ENCODE measurements at regions not wholly inside any gene's neighbourhood (a gene's known extent, or its start where the extent isn't known, plus 50 kb on each side); places are given as distances from the start of the nearest gene placed in this dataset.

GRCh38 chr12:115103884-115104883, 420.2 kb upstream of the TBX3 start:
- no peaks in the 10 kb centered on the region for H3K4me1 ChIP-seq (ENCODE audit: insufficient read depth, insufficient read length)
- no peak overlapping the region for H3K9ac ChIP-seq (ENCODE audit: insufficient read length, low read depth)
- no peak for DNase-seq (ENCODE audit: low read depth, low spot score)
- H3K36me3 ChIP-seq (ENCODE audit: insufficient read depth, insufficient read length, low read length), result no peaks in the 10 kb centered on the region
- H3K4me3 ChIP-seq (ENCODE audit: insufficient read length, low read depth), result no peak overlapping the region
- no peaks in the 10 kb centered on the region for H3K9me3 ChIP-seq (ENCODE audit: insufficient read depth, low read length)
- TF ChIP-seq YY1 (IDR thresholded peaks at IDR 0.05; ENCODE audit: insufficient read depth, insufficient read length), result no peak
- TF ChIP-seq SUZ12 (IDR thresholded peaks at IDR 0.05; ENCODE audit: extremely low read depth, insufficient read depth, insufficient read length), result no peak
- TF ChIP-seq ZNF274 (IDR thresholded peaks at IDR 0.05; ENCODE audit: low read depth, low read length), result no peak
- H3K27me3 ChIP-seq (ENCODE audit: insufficient read depth, insufficient read length), result no peaks in the 10 kb centered on the region

DNA sequence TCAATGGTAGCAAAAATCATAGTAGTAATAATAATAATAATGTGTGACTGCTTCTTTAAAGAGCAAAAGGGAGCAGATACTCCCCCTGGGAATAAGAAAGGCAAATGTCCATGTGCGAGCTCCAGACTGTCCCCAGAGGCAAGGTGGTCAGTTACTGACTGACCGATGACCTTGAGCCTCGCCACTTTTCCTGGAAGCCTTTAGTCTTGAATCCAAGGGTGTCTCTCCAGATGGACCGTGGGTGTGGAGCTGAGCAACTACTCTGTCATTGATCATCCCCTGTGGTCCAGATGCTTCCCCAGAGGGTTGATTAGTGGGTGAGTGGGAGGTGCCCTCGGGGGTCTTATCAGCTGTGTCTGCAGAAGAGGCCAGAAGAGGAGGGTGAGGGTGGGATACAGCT, 418.5 kb upstream of the TBX3 start:
- no peak overlapping the region for H3K9ac ChIP-seq (ENCODE audit: insufficient read length, low read depth)
- no peaks in the 10 kb centered on the region for H3K36me3 ChIP-seq (ENCODE audit: insufficient read depth, insufficient read length, low read length)
- TF ChIP-seq SUZ12 (IDR thresholded peaks at IDR 0.05; ENCODE audit: extremely low read depth, insufficient read depth, insufficient read length), result no peak
- no peak for TF ChIP-seq ZNF274 (IDR thresholded peaks at IDR 0.05; ENCODE audit: low read depth, low read length)
- no peak for TF ChIP-seq YY1 (IDR thresholded peaks at IDR 0.05; ENCODE audit: insufficient read depth, insufficient read length)
- DNase-seq (ENCODE audit: low read depth, low spot score), result no peak
- H3K4me3 ChIP-seq (ENCODE audit: insufficient read length, low read depth), result no peak overlapping the region
- no peaks in the 10 kb centered on the region for H3K9me3 ChIP-seq (ENCODE audit: insufficient read depth, low read length)
- H3K27me3 ChIP-seq (ENCODE audit: insufficient read depth, insufficient read length), result no peaks in the 10 kb centered on the region
- no peaks in the 10 kb centered on the region for H3K4me1 ChIP-seq (ENCODE audit: insufficient read depth, insufficient read length)

DNA sequence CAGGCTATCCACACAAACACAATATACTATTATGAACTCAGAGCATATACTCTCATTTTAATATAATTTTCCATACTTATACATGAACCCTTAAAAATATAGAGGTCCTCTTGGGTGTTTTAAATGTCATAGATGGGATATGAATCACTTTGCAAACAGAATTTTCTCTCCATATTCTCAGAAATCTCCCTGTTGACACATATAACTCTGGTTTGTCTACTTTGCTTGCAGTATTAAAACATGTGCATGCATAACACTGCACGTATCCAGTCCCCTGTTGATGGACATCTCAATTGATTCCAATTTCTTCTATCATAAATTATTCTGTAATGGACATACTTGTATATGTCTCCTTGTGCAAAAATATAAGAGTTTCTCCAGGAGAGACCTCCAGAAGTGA, 417.5 kb upstream of the TBX3 start:
- Histone ChIP-seq H3K27me3 (ENCODE audit: insufficient read depth, insufficient read length) (no peaks in the 10 kb centered on the region), H3K4me3 (ENCODE audit: insufficient read length, low read depth) (no peak overlapping the region), H3K9me3 (ENCODE audit: insufficient read depth, low read length) (no peaks in the 10 kb centered on the region), H3K9ac (ENCODE audit: insufficient read length, low read depth) (no peak overlapping the region), H3K4me1 (ENCODE audit: insufficient read depth, insufficient read length) (no peaks in the 10 kb centered on the region), H3K36me3 (ENCODE audit: insufficient read depth, insufficient read length, low read length) (no peaks in the 10 kb centered on the region)
- TF ChIP-seq SUZ12 (IDR thresholded peaks at IDR 0.05; ENCODE audit: extremely low read depth, insufficient read depth, insufficient read length), result no peak
- DNase-seq (ENCODE audit: low read depth, low spot score), result no peak

DNA sequence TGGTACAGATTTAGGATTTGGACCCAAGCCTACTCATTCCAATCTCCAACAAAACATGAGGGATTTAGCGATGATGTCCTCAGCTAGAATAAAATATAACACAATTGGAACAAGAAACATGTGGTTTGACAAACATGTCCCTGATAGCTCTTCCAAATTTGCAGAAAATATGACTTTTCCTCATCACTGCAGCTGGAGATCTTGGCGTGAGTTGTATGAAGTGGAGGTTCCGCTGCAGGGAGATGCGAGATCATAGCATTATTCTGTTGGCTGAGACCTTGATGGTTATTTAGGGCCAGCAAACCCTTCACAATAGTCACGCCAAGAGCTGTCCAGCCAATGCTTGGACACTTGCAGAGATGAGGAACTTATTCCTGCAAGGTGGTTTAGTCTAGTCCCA, 413.4 kb upstream of the TBX3 start:
- no peak for TF ChIP-seq SUZ12 (IDR thresholded peaks at IDR 0.05; ENCODE audit: extremely low read depth, insufficient read depth, insufficient read length)
- no peak for TF ChIP-seq ZNF274 (IDR thresholded peaks at IDR 0.05; ENCODE audit: low read depth, low read length)
- TF ChIP-seq YY1 (IDR thresholded peaks at IDR 0.05; ENCODE audit: insufficient read depth, insufficient read length), result no peak
- no peaks in the 10 kb centered on the region for H3K4me1 ChIP-seq (ENCODE audit: insufficient read depth, insufficient read length)
- H3K9me3 ChIP-seq (ENCODE audit: insufficient read depth, low read length), result no peaks in the 10 kb centered on the region
- no peaks in the 10 kb centered on the region for H3K27me3 ChIP-seq (ENCODE audit: insufficient read depth, insufficient read length)
- no peaks in the 10 kb centered on the region for H3K36me3 ChIP-seq (ENCODE audit: insufficient read depth, insufficient read length, low read length)
- no peak overlapping the region for H3K9ac ChIP-seq (ENCODE audit: insufficient read length, low read depth)
- DNase-seq (ENCODE audit: low read depth, low spot score), result no peak
- H3K4me3 ChIP-seq (ENCODE audit: insufficient read length, low read depth), result no peak overlapping the region

DNA sequence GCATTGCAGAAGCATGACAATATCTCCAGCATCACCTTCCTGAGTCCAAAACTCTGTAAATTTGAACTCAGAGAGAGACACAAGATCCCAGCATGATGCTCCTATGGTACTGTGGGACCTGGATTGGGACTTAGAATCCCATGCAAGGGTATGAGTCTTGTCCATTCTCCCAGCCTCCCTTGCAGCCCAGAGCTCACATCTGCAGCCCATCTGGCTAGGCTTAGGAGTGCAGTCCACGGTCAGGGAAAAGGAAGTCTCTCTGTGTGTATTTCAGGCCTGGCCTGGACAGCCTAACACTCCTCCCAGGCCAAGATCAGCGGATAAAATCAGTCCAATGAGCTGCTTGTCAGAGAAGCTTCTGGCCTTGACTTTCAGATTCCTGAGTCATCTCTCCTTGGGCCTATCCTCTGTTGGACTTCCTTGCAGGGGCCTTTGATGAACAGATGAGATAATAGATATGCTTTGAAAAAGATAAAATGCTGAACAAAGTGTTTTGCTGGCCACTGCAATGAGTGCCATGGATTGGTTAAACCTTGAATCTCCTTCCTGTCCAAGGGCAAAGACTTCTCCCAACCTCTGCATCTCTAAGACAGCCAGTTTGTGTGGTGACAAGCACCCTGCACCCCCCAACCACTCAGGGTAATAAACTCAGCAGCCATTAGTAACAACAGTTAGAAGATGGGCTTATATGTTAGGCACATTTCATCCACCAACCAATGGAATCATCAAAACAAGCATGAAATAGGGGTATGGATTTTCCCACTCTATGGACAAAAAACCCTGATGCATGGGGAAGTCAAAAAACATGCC, 412.8 kb upstream of the TBX3 start:
- TF ChIP-seq YY1 (IDR thresholded peaks at IDR 0.05; ENCODE audit: insufficient read depth, insufficient read length), result no peak
- no peak for TF ChIP-seq ZNF274 (IDR thresholded peaks at IDR 0.05; ENCODE audit: low read depth, low read length)
- no peak for TF ChIP-seq SUZ12 (IDR thresholded peaks at IDR 0.05; ENCODE audit: extremely low read depth, insufficient read depth, insufficient read length)
- H3K9ac ChIP-seq (ENCODE audit: insufficient read length, low read depth), result no peak overlapping the region
- H3K27me3 ChIP-seq (ENCODE audit: insufficient read depth, insufficient read length), result no peaks in the 10 kb centered on the region
- no peaks in the 10 kb centered on the region for H3K36me3 ChIP-seq (ENCODE audit: insufficient read depth, insufficient read length, low read length)
- no peaks in the 10 kb centered on the region for H3K4me1 ChIP-seq (ENCODE audit: insufficient read depth, insufficient read length)
- no peak for DNase-seq (ENCODE audit: low read depth, low spot score)
- no peaks in the 10 kb centered on the region for H3K9me3 ChIP-seq (ENCODE audit: insufficient read depth, low read length)
- no peak overlapping the region for H3K4me3 ChIP-seq (ENCODE audit: insufficient read length, low read depth)

- Histone ChIP-seq H3K36me3 (ENCODE audit: insufficient read depth, insufficient read length, low read length) (no peaks in the 10 kb centered on the region), H3K27me3 (ENCODE audit: insufficient read depth, insufficient read length) (no peaks in the 10 kb centered on the region), H3K4me1 (ENCODE audit: insufficient read depth, insufficient read length) (no peaks in the 10 kb centered on the region), H3K9ac (ENCODE audit: insufficient read length, low read depth) (no peak overlapping the region), H3K4me3 (ENCODE audit: insufficient read length, low read depth) (no peak overlapping the region), H3K9me3 (ENCODE audit: insufficient read depth, low read length) (no peaks in the 10 kb centered on the region)
- TF ChIP-seq YY1 (IDR thresholded peaks at IDR 0.05; ENCODE audit: insufficient read depth, insufficient read length), result no peak
- TF ChIP-seq ZNF274 (IDR thresholded peaks at IDR 0.05; ENCODE audit: low read depth, low read length), result no peak
- TF ChIP-seq SUZ12 (IDR thresholded peaks at IDR 0.05; ENCODE audit: extremely low read depth, insufficient read depth, insufficient read length), result no peak
- DNase-seq (ENCODE audit: low read depth, low spot score), result no peak
These were observed 411.2 kb upstream of the TBX3 start for GRCh38 chr12:115095073-115095748.

Data from NT2/D1 (cell line).